ENCODE measurements at regions not wholly inside any gene's neighbourhood (a gene's known extent, or its start where the extent isn't known, plus 50 kb on each side); places are given as distances from the start of the nearest gene placed in this dataset.

GRCh38 chr14:99037777-99038430, 234.1 kb downstream of the BCL11B start:
- no peak for FAIRE-seq
- TF ChIP-seq POLR2AphosphoS5 (IDR thresholded peaks at IDR 0.05; ENCODE audit: low read depth, low read length) (no peak), PAX5 (IDR thresholded peaks at IDR 0.05; ENCODE audit: insufficient read depth, low read length, severe bottlenecking) (no peak), TAF1 (IDR thresholded peaks at IDR 0.05; ENCODE audit: low read depth, low read length) (no peak), SPI1 (IDR thresholded peaks at IDR 0.05; ENCODE audit: low read depth, low read length) (no peak), POLR2A (IDR thresholded peaks at IDR 0.05; ENCODE audit: low read depth, low read length) (no peak), POU2F2 (IDR thresholded peaks at IDR 0.05; ENCODE audit: low read depth, low read length) (no peak)
- no peak for DNase-seq (ENCODE audit: insufficient read length, low spot score)

DNA sequence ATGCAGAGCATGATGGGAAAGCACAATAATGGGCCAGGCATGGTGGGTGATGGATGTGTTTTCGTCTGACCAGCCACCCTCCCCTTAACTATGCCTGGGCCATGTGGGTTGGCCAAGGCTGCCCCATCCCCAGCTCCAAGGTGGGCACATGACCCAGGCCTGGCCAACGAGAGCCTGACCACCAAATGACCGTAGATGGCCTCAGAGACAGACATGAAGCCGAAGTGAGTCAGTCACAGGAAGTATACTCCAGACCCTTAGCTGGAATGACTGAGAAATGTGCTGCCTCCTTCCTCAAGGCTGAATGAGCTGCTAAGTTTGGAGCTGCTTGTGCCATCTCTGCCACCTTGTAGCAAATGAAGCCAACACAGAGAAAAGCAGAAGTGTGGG, 233.6 kb downstream of the BCL11B start:
- TF ChIP-seq TAF1 (IDR thresholded peaks at IDR 0.05; ENCODE audit: low read depth, low read length) (no peak), POLR2A (IDR thresholded peaks at IDR 0.05; ENCODE audit: low read depth, low read length) (no peak), POLR2AphosphoS5 (IDR thresholded peaks at IDR 0.05; ENCODE audit: low read depth, low read length) (no peak)
- DNase-seq (ENCODE audit: insufficient read length, low spot score) (no peak), FAIRE-seq (no peak)

- DNase-seq (ENCODE audit: insufficient read length, low spot score) (no peak), FAIRE-seq (no peak)
- no peak for TF ChIP-seq PAX5 (IDR thresholded peaks at IDR 0.05; ENCODE audit: insufficient read depth, low read length, severe bottlenecking)
- TF ChIP-seq TAF1 (IDR thresholded peaks at IDR 0.05; ENCODE audit: low read depth, low read length) = no peak
- no peak for TF ChIP-seq SPI1 (IDR thresholded peaks at IDR 0.05; ENCODE audit: low read depth, low read length)
These were observed 232.5 kb downstream of the BCL11B start for GRCh38 chr14:99039331-99040041.

DNA sequence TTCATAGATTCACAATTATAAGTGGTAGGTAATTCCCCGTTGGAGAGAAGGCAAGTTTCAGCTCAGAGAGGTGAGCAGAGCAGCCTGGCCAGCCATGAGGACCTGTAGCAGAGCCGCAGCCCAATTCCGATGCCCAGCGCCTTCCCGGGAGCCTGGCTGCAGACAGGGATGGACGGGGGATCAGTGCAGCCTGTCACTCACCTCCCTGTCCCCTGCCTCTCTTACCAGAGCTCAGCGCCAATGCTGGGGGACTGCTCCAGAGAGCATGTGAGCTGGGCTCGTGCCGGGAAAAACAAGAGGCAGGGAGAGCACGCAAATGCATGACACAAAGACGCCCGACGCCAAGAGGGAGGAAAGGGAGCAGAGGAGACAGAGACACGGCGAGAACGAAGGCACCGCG, 231.9 kb downstream of the BCL11B start:
- no peak for TF ChIP-seq TAF1 (IDR thresholded peaks at IDR 0.05; ENCODE audit: low read depth, low read length)
- TF ChIP-seq POLR2AphosphoS5 (IDR thresholded peaks at IDR 0.05; ENCODE audit: low read depth, low read length) = no peak
- no peak for TF ChIP-seq PAX5 (IDR thresholded peaks at IDR 0.05; ENCODE audit: insufficient read depth, low read length, severe bottlenecking)
- no peak for TF ChIP-seq POU2F2 (IDR thresholded peaks at IDR 0.05; ENCODE audit: low read depth, low read length)
- no peak for TF ChIP-seq POLR2A (IDR thresholded peaks at IDR 0.05; ENCODE audit: low read depth, low read length)
- no peak for TF ChIP-seq SPI1 (IDR thresholded peaks at IDR 0.05; ENCODE audit: low read depth, low read length)
- FAIRE-seq = no peak
- no peak for DNase-seq (ENCODE audit: insufficient read length, low spot score)

DNA sequence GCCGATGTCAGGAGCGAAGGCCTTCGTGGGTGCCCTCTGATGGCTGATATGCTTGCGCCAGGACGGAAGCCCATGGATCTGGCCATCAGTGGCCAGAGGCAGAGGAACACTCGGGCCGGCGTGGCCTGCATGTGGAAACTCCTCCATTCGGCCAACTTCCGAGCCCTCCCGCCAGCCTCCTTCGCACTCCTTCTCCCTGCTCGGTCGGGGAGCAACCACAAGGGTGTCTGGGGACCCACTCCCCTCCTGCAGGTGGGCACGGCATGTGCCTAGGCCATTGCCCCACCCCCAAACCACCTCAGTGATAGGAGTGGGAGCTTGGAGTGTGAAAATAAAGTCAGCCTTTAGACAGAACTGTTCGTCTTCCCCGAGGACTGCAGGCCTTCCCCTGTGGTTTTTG, 231.3 kb downstream of the BCL11B start:
- no peak for DNase-seq (ENCODE audit: insufficient read length, low spot score)
- FAIRE-seq = no peak
- TF ChIP-seq POLR2AphosphoS5 (IDR thresholded peaks at IDR 0.05; ENCODE audit: low read depth, low read length) (no peak), PAX5 (IDR thresholded peaks at IDR 0.05; ENCODE audit: insufficient read depth, low read length, severe bottlenecking) (no peak), SPI1 (IDR thresholded peaks at IDR 0.05; ENCODE audit: low read depth, low read length) (no peak), TAF1 (IDR thresholded peaks at IDR 0.05; ENCODE audit: low read depth, low read length) (no peak), POLR2A (IDR thresholded peaks at IDR 0.05; ENCODE audit: low read depth, low read length) (no peak), POU2F2 (IDR thresholded peaks at IDR 0.05; ENCODE audit: low read depth, low read length) (no peak)

GRCh38 chr14:99041141-99041819, 230.7 kb downstream of the BCL11B start:
- TF ChIP-seq TAF1 (IDR thresholded peaks at IDR 0.05; ENCODE audit: low read depth, low read length) (no peak), POLR2AphosphoS5 (IDR thresholded peaks at IDR 0.05; ENCODE audit: low read depth, low read length) (no peak), SPI1 (IDR thresholded peaks at IDR 0.05; ENCODE audit: low read depth, low read length) (no peak), POLR2A (IDR thresholded peaks at IDR 0.05; ENCODE audit: low read depth, low read length) (no peak), PAX5 (IDR thresholded peaks at IDR 0.05; ENCODE audit: insufficient read depth, low read length, severe bottlenecking) (no peak), POU2F2 (IDR thresholded peaks at IDR 0.05; ENCODE audit: low read depth, low read length) (no peak)
- no peak for FAIRE-seq
- DNase-seq (ENCODE audit: insufficient read length, low spot score) = no peak

DNA sequence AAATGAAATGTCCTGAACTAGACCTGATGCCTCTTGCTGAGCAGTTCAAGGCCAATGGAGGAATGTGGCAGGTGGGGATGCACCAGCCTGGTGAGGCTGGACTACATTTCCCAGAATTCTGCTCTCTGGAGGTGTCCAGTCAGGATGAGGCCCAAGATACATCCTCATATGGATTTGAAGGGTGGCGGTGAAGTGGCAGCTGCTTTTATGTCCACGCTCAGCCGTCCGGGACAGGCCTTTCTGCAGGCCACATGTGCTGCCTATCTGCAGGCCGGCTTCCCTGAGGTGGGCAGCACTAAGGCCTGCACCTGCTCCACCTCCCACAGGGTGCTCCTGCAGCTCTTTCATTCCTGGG, 230.2 kb downstream of the BCL11B start:
- TF ChIP-seq PAX5 (IDR thresholded peaks at IDR 0.05; ENCODE audit: insufficient read depth, low read length, severe bottlenecking) = no peak
- no peak for TF ChIP-seq SPI1 (IDR thresholded peaks at IDR 0.05; ENCODE audit: low read depth, low read length)
- DNase-seq (ENCODE audit: insufficient read length, low spot score) = no peak
- FAIRE-seq = no peak

- FAIRE-seq (no peak), DNase-seq (ENCODE audit: insufficient read length, low spot score) (no peak)
- no peak for TF ChIP-seq SPI1 (IDR thresholded peaks at IDR 0.05; ENCODE audit: low read depth, low read length)
- TF ChIP-seq POLR2AphosphoS5 (IDR thresholded peaks at IDR 0.05; ENCODE audit: low read depth, low read length) = no peak
- TF ChIP-seq POLR2A (IDR thresholded peaks at IDR 0.05; ENCODE audit: low read depth, low read length) = no peak
- no peak for TF ChIP-seq TAF1 (IDR thresholded peaks at IDR 0.05; ENCODE audit: low read depth, low read length)
- TF ChIP-seq PAX5 (IDR thresholded peaks at IDR 0.05; ENCODE audit: insufficient read depth, low read length, severe bottlenecking) = no peak
- TF ChIP-seq POU2F2 (IDR thresholded peaks at IDR 0.05; ENCODE audit: low read depth, low read length) = no peak
These were observed 229.4 kb downstream of the BCL11B start for GRCh38 chr14:99042381-99043266.

DNA sequence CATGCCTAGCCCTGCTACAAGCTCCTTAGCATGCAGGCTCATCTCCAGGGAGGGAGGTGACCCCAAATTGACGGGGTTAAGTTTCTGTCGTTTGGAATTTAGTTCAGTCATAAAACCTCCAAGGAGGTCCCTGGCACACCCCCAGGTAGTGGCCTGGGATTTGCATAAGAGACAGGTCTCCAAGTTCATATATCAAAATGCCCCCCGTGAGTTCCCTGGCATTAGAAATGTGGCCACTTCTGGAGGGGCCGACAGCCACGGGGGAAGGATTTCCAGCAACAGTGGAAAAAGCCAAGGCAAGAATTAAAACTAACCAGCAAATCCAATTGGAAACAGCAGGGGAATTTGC, 228.8 kb downstream of the BCL11B start:
- DNase-seq (ENCODE audit: insufficient read length, low spot score) (no peak), FAIRE-seq (no peak)
- TF ChIP-seq PAX5 (IDR thresholded peaks at IDR 0.05; ENCODE audit: insufficient read depth, low read length, severe bottlenecking) (no peak), POLR2AphosphoS5 (IDR thresholded peaks at IDR 0.05; ENCODE audit: low read depth, low read length) (no peak), SPI1 (IDR thresholded peaks at IDR 0.05; ENCODE audit: low read depth, low read length) (no peak), POLR2A (IDR thresholded peaks at IDR 0.05; ENCODE audit: low read depth, low read length) (no peak), POU2F2 (IDR thresholded peaks at IDR 0.05; ENCODE audit: low read depth, low read length) (no peak), TAF1 (IDR thresholded peaks at IDR 0.05; ENCODE audit: low read depth, low read length) (no peak)

Measured in GM12891 (cell line).